Spleen (tissue), 11 donors: ENCODE measurements at regions not wholly inside any gene's neighbourhood (a gene's known extent, or its start where the extent isn't known, plus 50 kb on each side); places are given as distances from the start of the nearest gene placed in this dataset.

Experiments
- DNase-seq: peaks from one replicate; pipeline ENCODE4 v3.0.0-alpha.2; 2020
- H3K27ac ChIP-seq, 8 donors: fragments of 200-600 bp; sonication (generic) in 7 of 8; 1 replicate in 4 of 8; 2 replicates in 4 of 8; pipeline versions ENCODE4 v1.5.0 to v1.8.0; 2016 to 2021; ENCODE audit warnings: inconsistent platforms in 4 of 8, mild to moderate bottlenecking in 4 of 8, moderate library complexity in 1 of 8
- H3K27me3 ChIP-seq, 7 donors: fragments of 200-600 bp; sonication (generic) in 6 of 7; replicated peaks in 1 of 7; 1 replicate in 4 of 7; 2 replicates in 3 of 7; pipeline versions ENCODE4 v1.5.0 to v1.8.0; 2016 to 2021; ENCODE audit warnings: inconsistent platforms in 3 of 7, mild to moderate bottlenecking in 1 of 7
- H3K36me3 ChIP-seq, 6 donors: fragments of 200-600 bp; sonication (generic) in 5 of 6; 1 replicate in 4 of 6; 2 replicates in 2 of 6; pipeline versions ENCODE4 v1.5.0 to v1.8.0; 2016 to 2021; ENCODE audit warnings: inconsistent platforms in 2 of 6
- H3K4me1 ChIP-seq, 6 donors: fragments of 200-600 bp; sonication (generic) in 5 of 6; 1 replicate in 3 of 6; 2 replicates in 3 of 6; pipeline versions ENCODE4 v1.5.0 to v1.8.0; 2016 to 2021; ENCODE audit warnings: inconsistent platforms in 3 of 6
- H3K4me3 ChIP-seq, 8 donors: fragments of 200-600 bp; sonication (generic) in 7 of 8; 1 replicate in 4 of 8; 2 replicates in 4 of 8; pipeline versions ENCODE4 v1.5.0 to v1.8.0; 2016 to 2021; ENCODE audit warnings: inconsistent platforms in 4 of 8, mild to moderate bottlenecking in 4 of 8, moderate library complexity in 2 of 8
- H3K9me3 ChIP-seq, 8 donors: fragments of 200-600 bp; sonication (generic) in 7 of 8; 1 replicate in 4 of 8; 2 replicates in 4 of 8; pipeline versions ENCODE4 v1.5.0 to v1.8.0; 2016 to 2021; ENCODE audit warnings: inconsistent platforms in 4 of 8
- CTCF ChIP-seq, 11 experiments: fragments of 200-600 bp in 7 of 11; fragments of 450-650 bp in 4 of 11; sonication (generic) in 4 of 11; IDR thresholded peaks in 8 of 11; conservative IDR thresholded peaks in 3 of 11; 1 replicate in 7 of 11; 2 replicates in 4 of 11; pipeline versions ENCODE4 v1.4.0 to v1.8.0; 2016 to 2021; ENCODE audit warnings: antibody characterized with exemption in 11 of 11, inconsistent platforms in 4 of 11, mild to moderate bottlenecking in 1 of 11
- POLR2A ChIP-seq, 3 donors: fragments of 450-650 bp; IDR thresholded peaks; one replicate each; pipeline ENCODE4 v1.5.1; 2017; ENCODE audit warnings: antibody characterized with exemption in 3 of 3, mild to moderate bottlenecking in 1 of 3
- POLR2AphosphoS5 ChIP-seq, 3 donors: sonication (generic); formaldehyde crosslinking; IDR thresholded peaks; one replicate each; pipeline ENCODE4 v1.5.1; 2017; ENCODE audit warnings: antibody characterized with exemption in 3 of 3
- WGBS, 5 donors: extraction: QIAGEN DNeasy Blood & Tissue Kit in 3 of 5; methylation state at CpG; one replicate each; pipeline versions ENCODE4 v1.1.5 to v1.1.7; 2013 to 2018; 5-methylcytosine and 5-hydroxymethylcytosine counted together
- intact Hi-C: fragments of 100-400 bp; cut with DNase I; formaldehyde crosslinking; loops from one replicate; pipeline ENCODE4 v1.15.0; 2023; ENCODE audit warnings: low total_unique reads
- donor health status: healthy with polysubstance abuse.
- donor health status: DM: no; HTN: no; CAD: no; lungs with moderate emphysema.
- donor health status: DM: no; HTN: no; CAD: no.
- donor health status: Bipolar disorder and iron deficiency.
- donor health status: healthy.
- donor health status: DM: no; HTN: no; CAD: no.
- donor health status: DM: yes; HTN: yes; CAD: no.

GRCh38 chr10:90650858-90651257 lies 207.0 kb downstream of the HTR7 start:
- Histone ChIP-seq H3K36me3 (no peaks in the 10 kb centered on the region), H3K4me3 (no peak overlapping the region), H3K4me1 (no peaks in the 10 kb centered on the region), H3K27ac (no peak overlapping the region), H3K27me3 (no peaks in the 10 kb centered on the region), H3K9me3 (no peaks in the 10 kb centered on the region)
- DNase-seq: no peak
- WGBS, 5 donors: 63 to 92% (median 87%) methylated on average over 2 of the region's 2 CpGs
- intact Hi-C loops: no loop called here
- TF ChIP-seq POLR2A (IDR thresholded peaks at IDR 0.05) (no peak), CTCF (IDR thresholded peaks at IDR 0.05 in 8 of 11, conservative IDR thresholded peaks at IDR 0.05 in 3 of 11) (no peak), POLR2AphosphoS5 (IDR thresholded peaks at IDR 0.05) (no peak)

- DNase-seq: no peak
- TF ChIP-seq CTCF (IDR thresholded peaks at IDR 0.05 in 8 of 11, conservative IDR thresholded peaks at IDR 0.05 in 3 of 11) (no peak), POLR2AphosphoS5 (IDR thresholded peaks at IDR 0.05) (no peak), POLR2A (IDR thresholded peaks at IDR 0.05) (no peak)
- H3K9me3 ChIP-seq: no peaks in the 10 kb centered on the region
- H3K4me3 ChIP-seq: no peak overlapping the region
- no peaks in the 10 kb centered on the region for H3K4me1 ChIP-seq
- H3K36me3 ChIP-seq: no peaks in the 10 kb centered on the region
- no peak overlapping the region for H3K27ac ChIP-seq
- no peaks in the 10 kb centered on the region for H3K27me3 ChIP-seq
- intact Hi-C loops: no loop called here
Observed at GRCh38 chr10:90652519-90652918, 205.3 kb downstream of the HTR7 start.

- H3K27ac ChIP-seq: no peak overlapping the region
- peaks cover 0 to 18% (median 6%) of the 10 kb centered on the region in 8 donors for H3K9me3 ChIP-seq
- no peak overlapping the region for H3K4me3 ChIP-seq
- no peaks in the 10 kb centered on the region for H3K27me3 ChIP-seq
- intact Hi-C loops: no loop called here
- H3K36me3 ChIP-seq: no peaks in the 10 kb centered on the region
- H3K4me1 ChIP-seq: no peaks in the 10 kb centered on the region
- WGBS, 5 donors: 0 to 63% (median 30%) methylated on average over 1 of the region's 1 CpG
- no peak for DNase-seq
- TF ChIP-seq POLR2A (IDR thresholded peaks at IDR 0.05) (no peak), CTCF (IDR thresholded peaks at IDR 0.05 in 8 of 11, conservative IDR thresholded peaks at IDR 0.05 in 3 of 11) (no peak), POLR2AphosphoS5 (IDR thresholded peaks at IDR 0.05) (no peak)
Observed at GRCh38 chr10:90658791-90659190, 199.0 kb downstream of the HTR7 start.

- no peak overlapping the region for H3K27ac ChIP-seq
- no peaks in the 10 kb centered on the region for H3K4me1 ChIP-seq
- no peak for DNase-seq
- H3K36me3 ChIP-seq: no peaks in the 10 kb centered on the region
- intact Hi-C loops: no loop called here
- H3K27me3 ChIP-seq: no peaks in the 10 kb centered on the region
- TF ChIP-seq CTCF (IDR thresholded peaks at IDR 0.05 in 8 of 11, conservative IDR thresholded peaks at IDR 0.05 in 3 of 11) (no peak), POLR2A (IDR thresholded peaks at IDR 0.05) (no peak), POLR2AphosphoS5 (IDR thresholded peaks at IDR 0.05) (no peak)
- H3K9me3 ChIP-seq: no peaks in the 10 kb centered on the region
- 52 to 64% (median 58%) methylated on average over 8 of the region's 8 CpGs for WGBS, 5 donors
- no peak overlapping the region for H3K4me3 ChIP-seq
Observed at GRCh38 chr10:90665905-90666662, 191.8 kb downstream of the HTR7 start.
